ENCODE measurements at regions not wholly inside any gene's neighbourhood (a gene's known extent, or its start where the extent isn't known, plus 50 kb on each side); places are given as distances from the start of the nearest gene placed in this dataset.

- Histone ChIP-seq H3K4me3 (no peak overlapping the region), H3K36me3 (no peaks in the 10 kb centered on the region), H3K27ac (no peak overlapping the region), H3K9me3 (no peaks in the 10 kb centered on the region), H3K4me1 (no peaks in the 10 kb centered on the region), H3K27me3 (no peaks in the 10 kb centered on the region)
- no peak for TF ChIP-seq POLR2A (IDR thresholded peaks at IDR 0.05)
- TF ChIP-seq, protein P1, sequence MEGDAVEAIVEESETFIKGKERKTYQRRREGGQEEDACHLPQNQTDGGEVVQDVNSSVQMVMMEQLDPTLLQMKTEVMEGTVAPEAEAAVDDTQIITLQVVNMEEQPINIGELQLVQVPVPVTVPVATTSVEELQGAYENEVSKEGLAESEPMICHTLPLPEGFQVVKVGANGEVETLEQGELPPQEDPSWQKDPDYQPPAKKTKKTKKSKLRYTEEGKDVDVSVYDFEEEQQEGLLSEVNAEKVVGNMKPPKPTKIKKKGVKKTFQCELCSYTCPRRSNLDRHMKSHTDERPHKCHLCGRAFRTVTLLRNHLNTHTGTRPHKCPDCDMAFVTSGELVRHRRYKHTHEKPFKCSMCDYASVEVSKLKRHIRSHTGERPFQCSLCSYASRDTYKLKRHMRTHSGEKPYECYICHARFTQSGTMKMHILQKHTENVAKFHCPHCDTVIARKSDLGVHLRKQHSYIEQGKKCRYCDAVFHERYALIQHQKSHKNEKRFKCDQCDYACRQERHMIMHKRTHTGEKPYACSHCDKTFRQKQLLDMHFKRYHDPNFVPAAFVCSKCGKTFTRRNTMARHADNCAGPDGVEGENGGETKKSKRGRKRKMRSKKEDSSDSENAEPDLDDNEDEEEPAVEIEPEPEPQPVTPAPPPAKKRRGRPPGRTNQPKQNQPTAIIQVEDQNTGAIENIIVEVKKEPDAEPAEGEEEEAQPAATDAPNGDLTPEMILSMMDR (IDR thresholded peaks at IDR 0.05) = no peak
- WGBS, 4 donors = 68 to 80% (median 72%) methylated on average over 4 of the region's 4 CpGs
- intact Hi-C loops (cut with DNase I) = no loop called here
- DNase-seq = no peak
- ATAC-seq = no peak
These were observed 867.9 kb upstream of the POU3F3 start for GRCh38 chr2:103986001-103986400.

DNA sequence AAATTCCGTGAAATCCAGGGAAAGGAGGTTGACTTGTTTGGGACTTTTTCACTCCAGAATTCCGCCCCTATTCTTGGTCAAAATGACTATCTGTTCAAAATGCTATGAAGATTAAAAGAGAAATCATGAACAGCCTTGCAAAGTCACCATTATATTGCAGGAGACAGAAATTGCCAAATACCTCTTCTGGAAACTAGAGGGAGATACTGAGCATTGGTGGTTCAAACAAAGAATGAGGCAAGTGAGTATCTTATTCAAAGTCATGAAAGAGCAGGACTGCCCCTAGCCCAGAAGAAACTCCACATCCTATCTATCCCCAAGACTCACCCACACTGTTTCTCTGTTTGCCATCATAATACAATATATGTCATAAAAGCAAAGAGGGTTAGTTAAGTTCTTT, 862.3 kb upstream of the POU3F3 start:
- Histone ChIP-seq H3K27ac (no peak overlapping the region), H3K4me3 (no peak overlapping the region), H3K36me3 (no peaks in the 10 kb centered on the region), H3K9me3 (no peaks in the 10 kb centered on the region), H3K4me1 (no peaks in the 10 kb centered on the region), H3K27me3 (no peaks in the 10 kb centered on the region)
- DNase-seq (no peak), ATAC-seq (no peak)
- intact Hi-C loops (cut with DNase I) = no loop called here
- no peak for TF ChIP-seq POLR2A (IDR thresholded peaks at IDR 0.05)
- TF ChIP-seq, protein P1 (IDR thresholded peaks at IDR 0.05) = peak in 2 of 12 donors; percentile 5 to 7
- 54 to 69% (median 68%) methylated on average over 2 of the region's 2 CpGs for WGBS, 4 donors

GRCh38 chr2:104004821-104005220, 849.1 kb upstream of the POU3F3 start:
- Histone ChIP-seq H3K9me3 (no peaks in the 10 kb centered on the region), H3K4me1 (no peaks in the 10 kb centered on the region), H3K27me3 (no peaks in the 10 kb centered on the region), H3K36me3 (no peaks in the 10 kb centered on the region), H3K27ac (no peak overlapping the region), H3K4me3 (no peak overlapping the region)
- TF ChIP-seq, protein P1 (IDR thresholded peaks at IDR 0.05) = no peak
- no peak for TF ChIP-seq POLR2A (IDR thresholded peaks at IDR 0.05)
- ATAC-seq (no peak), DNase-seq (no peak)
- 79 to 88% (median 82%) methylated on average over 3 of the region's 3 CpGs for whole genome bisulfite sequencing, 4 donors
- intact Hi-C loops (cut with DNase I) = no loop called here

GRCh38 chr2:104016801-104017200, 837.1 kb upstream of the POU3F3 start:
- TF ChIP-seq POLR2A (IDR thresholded peaks at IDR 0.05) = no peak
- TF ChIP-seq, protein P1 (IDR thresholded peaks at IDR 0.05) = no peak
- no peaks in the 10 kb centered on the region for H3K36me3 ChIP-seq
- DNase-seq = no peak
- intact Hi-C loops (cut with DNase I) = no loop called here
- WGBS, 4 donors = 77 to 84% (median 82%) methylated on average over 3 of the region's 3 CpGs
- no peak for ATAC-seq
- H3K27ac ChIP-seq = no peak overlapping the region
- no peak overlapping the region for H3K4me3 ChIP-seq
- H3K4me1 ChIP-seq = no peaks in the 10 kb centered on the region
- H3K9me3 ChIP-seq = peaks cover 0 to 16% (median 0%) of the 10 kb centered on the region in 12 donors
- H3K27me3 ChIP-seq = peaks cover 0 to 12% (median 0%) of the 10 kb centered on the region in 9 donors
